NOMO-1 treated with DMSO at 0.1 percent for 48 hours (cell line): ENCODE measurements at regions not wholly inside any gene's neighbourhood (a gene's known extent, or its start where the extent isn't known, plus 50 kb on each side); places are given as distances from the start of the nearest gene placed in this dataset.

Source experiments
- DNase-seq: peaks from one replicate; lab custom pipeline; 2025; ENCODE audit not compliant: unreplicated experiment; lab: John Stamatoyannopoulos, UW

GRCh38 chr6:19438566-19439353 lies 398.4 kb upstream of the ID4 start:
- no peak for DNase-seq

GRCh38 chr6:19440531-19440930 lies 396.6 kb upstream of the ID4 start:
- DNase-seq: no peak

GRCh38 chr6:19443411-19443810 lies 393.8 kb upstream of the ID4 start:
- DNase-seq: no peak

GRCh38 chr6:19444041-19444440 lies 393.1 kb upstream of the ID4 start:
- no peak for DNase-seq

- no peak for DNase-seq
Measured at GRCh38 chr6:19444481-19444880, 392.7 kb upstream of the ID4 start.

- DNase-seq: no peak
Measured at GRCh38 chr6:19446570-19446969, 390.6 kb upstream of the ID4 start.

GRCh38 chr6:19450651-19451050 lies 386.5 kb upstream of the ID4 start:
- DNase-seq: no peak

- DNase-seq: no peak
Measured at GRCh38 chr6:19452495-19452894, 384.7 kb upstream of the ID4 start.

GRCh38 chr6:19454001-19454720 lies 383.0 kb upstream of the ID4 start:
- no peak for DNase-seq

GRCh38 chr6:19454721-19455392 lies 382.3 kb upstream of the ID4 start:
- DNase-seq: no peak

- DNase-seq: no peak
Measured at GRCh38 chr6:19463250-19463649, 373.9 kb upstream of the ID4 start.

GRCh38 chr6:19463925-19464324 lies 373.2 kb upstream of the ID4 start:
- DNase-seq: no peak

GRCh38 chr6:19465256-19465655 lies 371.9 kb upstream of the ID4 start:
- no peak for DNase-seq

- DNase-seq: no peak
Measured at GRCh38 chr6:19465760-19466159, 371.4 kb upstream of the ID4 start.

GRCh38 chr6:19470333-19470732 lies 366.8 kb upstream of the ID4 start:
- no peak for DNase-seq

GRCh38 chr6:19472153-19472552 lies 365.0 kb upstream of the ID4 start:
- no peak for DNase-seq

- DNase-seq: no peak
Measured at GRCh38 chr6:19472850-19473249, 364.3 kb upstream of the ID4 start.

GRCh38 chr6:19477563-19477962 lies 359.6 kb upstream of the ID4 start:
- no peak for DNase-seq

GRCh38 chr6:19478273-19478672 lies 358.9 kb upstream of the ID4 start:
- DNase-seq: no peak

- DNase-seq: no peak
Measured at GRCh38 chr6:19478992-19479391, 358.2 kb upstream of the ID4 start.

GRCh38 chr6:19479551-19479950 lies 357.6 kb upstream of the ID4 start:
- no peak for DNase-seq
